IPS-20b (cell line): ENCODE measurements at regions not wholly inside any gene's neighbourhood (a gene's known extent, or its start where the extent isn't known, plus 50 kb on each side); places are given as distances from the start of the nearest gene placed in this dataset.

ENCODE experiments used
- H3K27ac ChIP-seq: one replicate; pipeline ENCODE4 v1.5.1; 2013; ENCODE audit warnings: low read length
- H3K27me3 ChIP-seq: 2 replicates; pipeline ENCODE4 v1.6.1; 2013; ENCODE audit warnings: mild to moderate bottlenecking, low read length, inconsistent platforms; ENCODE audit not compliant: insufficient read depth
- H3K36me3 ChIP-seq: 2 replicates; pipeline ENCODE4 v1.6.1; 2013; ENCODE audit warnings: low read depth, mild to moderate bottlenecking, inconsistent platforms, low read length, moderate library complexity; ENCODE audit not compliant: insufficient read depth
- H3K4me1 ChIP-seq: 2 replicates; pipeline ENCODE4 v1.6.1; 2013; ENCODE audit warnings: mild to moderate bottlenecking, control low read depth, inconsistent platforms, low read length, moderate library complexity; ENCODE audit not compliant: insufficient read depth
- H3K4me3 ChIP-seq: 2 replicates; pipeline ENCODE4 v1.5.1; 2013; ENCODE audit warnings: mild to moderate bottlenecking, low read length, inconsistent platforms
- H3K9ac ChIP-seq: 2 replicates; pipeline ENCODE4 v1.6.1; 2013; ENCODE audit warnings: low read depth, mild to moderate bottlenecking, inconsistent platforms, low read length, moderate library complexity
- H3K9me3 ChIP-seq: 2 replicates; pipeline ENCODE4 v1.6.1; 2013; ENCODE audit warnings: mild to moderate bottlenecking, low read depth, low read length, inconsistent platforms; ENCODE audit not compliant: insufficient read depth

DNA sequence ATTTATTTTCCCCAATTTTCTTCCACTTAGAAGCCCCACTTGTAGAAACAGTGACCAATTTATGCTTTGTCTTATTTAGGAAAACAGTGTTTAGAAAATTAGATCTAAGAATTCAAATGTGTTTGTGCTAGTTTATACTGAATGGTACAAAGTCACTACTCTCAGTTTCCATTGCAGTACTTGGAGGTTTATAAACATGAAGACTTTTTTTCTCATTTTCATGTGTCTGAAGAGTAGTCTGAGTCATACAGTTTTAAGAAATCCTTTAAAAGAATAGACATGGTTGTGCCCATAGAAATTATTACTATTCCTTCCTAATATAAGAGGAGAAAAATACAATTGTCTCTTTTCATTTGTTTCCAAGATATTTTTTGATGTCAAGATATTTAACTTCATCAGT, 458.7 kb downstream of the NAF1 start:
- H3K36me3 ChIP-seq: no peaks in the 10 kb centered on the region
- H3K4me3 ChIP-seq: no peak overlapping the region
- no peaks in the 10 kb centered on the region for H3K9me3 ChIP-seq
- no peaks in the 10 kb centered on the region for H3K27me3 ChIP-seq
- H3K9ac ChIP-seq: no peak overlapping the region
- H3K4me1 ChIP-seq: no peaks in the 10 kb centered on the region
- no peak overlapping the region for H3K27ac ChIP-seq

GRCh38 chr4:162706632-162707031, 460.1 kb downstream of the NAF1 start:
- Histone ChIP-seq H3K27me3 (no peaks in the 10 kb centered on the region), H3K4me3 (no peak overlapping the region), H3K36me3 (no peaks in the 10 kb centered on the region), H3K27ac (no peak overlapping the region), H3K9me3 (no peaks in the 10 kb centered on the region), H3K4me1 (no peaks in the 10 kb centered on the region), H3K9ac (no peak overlapping the region)

DNA sequence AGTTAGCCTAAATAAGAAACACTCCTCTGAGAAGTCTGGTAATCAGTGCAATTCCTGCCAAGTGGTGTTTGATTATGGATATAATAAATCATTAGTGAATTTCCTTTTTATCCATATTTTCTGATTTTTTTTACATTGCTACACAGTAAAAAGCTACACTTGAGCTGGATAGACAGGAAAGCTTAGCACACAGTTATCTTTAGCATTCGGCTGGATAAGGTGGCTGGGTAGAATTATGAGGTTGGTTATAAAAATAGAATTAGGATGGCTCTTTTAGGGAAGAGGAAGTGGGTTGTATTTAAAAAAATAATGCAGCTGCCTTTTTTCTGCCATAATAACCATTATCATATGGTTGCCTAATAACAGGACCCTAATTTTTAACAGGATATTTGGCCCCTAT, 460.6 kb downstream of the NAF1 start:
- H3K36me3 ChIP-seq: no peaks in the 10 kb centered on the region
- H3K4me1 ChIP-seq: no peaks in the 10 kb centered on the region
- H3K27me3 ChIP-seq: no peaks in the 10 kb centered on the region
- H3K9ac ChIP-seq: no peak overlapping the region
- no peak overlapping the region for H3K4me3 ChIP-seq
- H3K9me3 ChIP-seq: no peaks in the 10 kb centered on the region
- no peak overlapping the region for H3K27ac ChIP-seq

DNA sequence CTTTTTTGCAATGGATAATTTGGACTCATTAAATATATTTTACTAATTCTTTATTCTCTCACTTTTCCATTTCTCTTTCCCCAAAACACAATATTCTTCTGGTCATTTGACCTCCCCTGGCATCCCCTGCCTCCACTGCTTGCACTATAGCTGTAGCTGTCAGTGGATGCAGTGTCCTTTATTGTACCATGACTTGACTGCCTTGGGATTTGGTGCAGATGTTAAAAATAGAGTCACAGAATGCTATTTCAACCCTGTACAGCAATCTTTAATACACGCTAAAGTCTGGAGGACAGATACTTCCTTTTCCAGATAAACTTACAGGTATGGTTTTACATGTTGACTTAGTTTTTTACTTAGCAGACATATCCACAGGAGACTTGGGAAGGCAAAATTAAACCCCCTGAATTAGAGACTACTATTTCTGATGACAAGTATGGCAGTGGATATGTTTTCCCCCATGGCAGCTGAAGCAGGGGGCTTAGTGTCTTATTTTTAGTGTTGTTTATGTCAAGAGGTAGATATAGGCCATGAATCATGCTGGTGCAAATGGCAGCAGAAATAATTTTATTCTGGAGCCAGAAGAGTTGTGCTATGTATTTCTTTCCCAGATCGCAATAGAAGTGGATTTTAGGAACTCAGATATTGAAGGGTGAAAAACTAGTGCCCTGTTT, 461.4 kb downstream of the NAF1 start:
- Histone ChIP-seq H3K4me3 (no peak overlapping the region), H3K27me3 (no peaks in the 10 kb centered on the region), H3K9ac (no peak overlapping the region), H3K27ac (no peak overlapping the region), H3K9me3 (no peaks in the 10 kb centered on the region), H3K36me3 (no peaks in the 10 kb centered on the region), H3K4me1 (no peaks in the 10 kb centered on the region)

GRCh38 chr4:162700815-162701361, 465.8 kb downstream of the NAF1 start:
- H3K4me3 ChIP-seq: no peak overlapping the region
- no peak overlapping the region for H3K27ac ChIP-seq
- no peaks in the 10 kb centered on the region for H3K4me1 ChIP-seq
- no peak overlapping the region for H3K9ac ChIP-seq
- H3K36me3 ChIP-seq: no peaks in the 10 kb centered on the region
- no peaks in the 10 kb centered on the region for H3K9me3 ChIP-seq
- H3K27me3 ChIP-seq: no peaks in the 10 kb centered on the region

- H3K36me3 ChIP-seq: no peaks in the 10 kb centered on the region
- H3K27me3 ChIP-seq: no peaks in the 10 kb centered on the region
- H3K9ac ChIP-seq: no peak overlapping the region
- no peak overlapping the region for H3K27ac ChIP-seq
- no peaks in the 10 kb centered on the region for H3K4me1 ChIP-seq
- H3K9me3 ChIP-seq: 0 out of 2 replicates have a peak, but pooled peaks cover 2% of the 10 kb centered on the region
- no peak overlapping the region for H3K4me3 ChIP-seq
Measured at GRCh38 chr4:162700358-162700757, 466.3 kb downstream of the NAF1 start.

- no peak overlapping the region for H3K27ac ChIP-seq
- no peak overlapping the region for H3K9ac ChIP-seq
- no peaks in the 10 kb centered on the region for H3K27me3 ChIP-seq
- H3K4me1 ChIP-seq: no peaks in the 10 kb centered on the region
- no peaks in the 10 kb centered on the region for H3K36me3 ChIP-seq
- 0 out of 2 replicates have a peak, but pooled peaks cover 2% of the 10 kb centered on the region for H3K9me3 ChIP-seq
- no peak overlapping the region for H3K4me3 ChIP-seq
Measured at GRCh38 chr4:162699629-162700028, 467.1 kb downstream of the NAF1 start.

GRCh38 chr4:162685410-162685809, 481.3 kb downstream of the NAF1 start:
- Histone ChIP-seq H3K36me3 (no peaks in the 10 kb centered on the region), H3K27me3 (no peaks in the 10 kb centered on the region), H3K27ac (no peak overlapping the region), H3K9ac (no peak overlapping the region), H3K4me1 (no peaks in the 10 kb centered on the region), H3K9me3 (no peaks in the 10 kb centered on the region), H3K4me3 (no peak overlapping the region)

GRCh38 chr4:162684998-162685397, 481.7 kb downstream of the NAF1 start:
- H3K9me3 ChIP-seq: no peaks in the 10 kb centered on the region
- no peak overlapping the region for H3K9ac ChIP-seq
- no peak overlapping the region for H3K4me3 ChIP-seq
- no peak overlapping the region for H3K27ac ChIP-seq
- no peaks in the 10 kb centered on the region for H3K36me3 ChIP-seq
- no peaks in the 10 kb centered on the region for H3K27me3 ChIP-seq
- no peaks in the 10 kb centered on the region for H3K4me1 ChIP-seq

DNA sequence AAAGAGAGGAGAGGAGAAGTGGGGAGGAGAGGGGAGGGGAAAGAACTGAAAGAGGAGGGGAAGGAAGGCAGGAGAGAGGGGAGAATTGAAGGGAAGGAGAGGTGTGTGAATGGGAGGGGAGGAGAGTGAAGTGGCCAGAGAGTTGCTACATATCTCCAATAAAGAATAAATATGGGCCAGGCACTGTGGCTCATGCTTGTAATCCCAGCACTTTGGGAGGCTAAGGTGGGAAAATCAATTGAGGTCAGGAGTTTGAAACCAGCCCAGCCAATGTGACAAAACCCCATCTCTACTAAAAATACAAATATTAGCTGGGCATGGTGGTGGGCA, 482.4 kb downstream of the NAF1 start:
- H3K4me1 ChIP-seq: no peaks in the 10 kb centered on the region
- H3K9me3 ChIP-seq: no peaks in the 10 kb centered on the region
- H3K27ac ChIP-seq: no peak overlapping the region
- H3K27me3 ChIP-seq: no peaks in the 10 kb centered on the region
- no peaks in the 10 kb centered on the region for H3K36me3 ChIP-seq
- no peak overlapping the region for H3K4me3 ChIP-seq
- H3K9ac ChIP-seq: no peak overlapping the region

- no peaks in the 10 kb centered on the region for H3K36me3 ChIP-seq
- no peak overlapping the region for H3K4me3 ChIP-seq
- no peak overlapping the region for H3K27ac ChIP-seq
- no peaks in the 10 kb centered on the region for H3K4me1 ChIP-seq
- no peaks in the 10 kb centered on the region for H3K27me3 ChIP-seq
- H3K9me3 ChIP-seq: no peaks in the 10 kb centered on the region; the same call in 1 of the 2 replicates
- H3K9ac ChIP-seq: no peak overlapping the region
Measured at GRCh38 chr4:162683659-162684370, 482.9 kb downstream of the NAF1 start.

GRCh38 chr4:162682651-162683050, 484.0 kb downstream of the NAF1 start:
- Histone ChIP-seq H3K9ac (no peak overlapping the region), H3K9me3 (peaks cover 4% of the 10 kb centered on the region; the same call in 1 of the 2 replicates), H3K27me3 (no peaks in the 10 kb centered on the region), H3K4me3 (no peak overlapping the region), H3K36me3 (no peaks in the 10 kb centered on the region), H3K4me1 (no peaks in the 10 kb centered on the region), H3K27ac (no peak overlapping the region)
